Suprapubic skin (tissue), 4 donors: ENCODE measurements at regions not wholly inside any gene's neighbourhood (a gene's known extent, or its start where the extent isn't known, plus 50 kb on each side); places are given as distances from the start of the nearest gene placed in this dataset.
"Not testable (repeated sequence)": the region's sequence is repeated elsewhere in the genome, so short reads cannot be mapped to it uniquely, and the experiment has no call there.

Experiments used
- DNase-seq, 2 donors: peaks; one replicate each; pipeline ENCODE4 v3.0.0-alpha.2; 2019; ENCODE audit warnings: low spot score in 2 of 2
- H3K27ac ChIP-seq: fragments of 200-600 bp; sonication (generic); one replicate; pipeline ENCODE4 v1.5.1; 2019
- H3K27me3 ChIP-seq: fragments of 200-600 bp; sonication (generic); one replicate; pipeline ENCODE4 v1.5.1; 2019
- H3K36me3 ChIP-seq: fragments of 200-600 bp; sonication (generic); one replicate; pipeline ENCODE4 v1.5.1; 2019
- H3K4me1 ChIP-seq: fragments of 200-600 bp; sonication (generic); one replicate; pipeline ENCODE4 v1.5.1; 2019
- H3K4me3 ChIP-seq: fragments of 200-600 bp; sonication (generic); one replicate; pipeline ENCODE4 v1.5.1; 2019; ENCODE audit warnings: mild to moderate bottlenecking
- H3K9me3 ChIP-seq: fragments of 200-600 bp; sonication (generic); one replicate; pipeline ENCODE4 v1.5.1; 2019
- EP300 ChIP-seq: sonication (generic); formaldehyde crosslinking; IDR thresholded peaks from one replicate; pipeline ENCODE4 v1.6.1; 2017; ENCODE audit warnings: antibody characterized with exemption
- POLR2A ChIP-seq, 2 donors: fragments of 450-650 bp; IDR thresholded peaks; one replicate each; pipeline ENCODE4 v1.6.1; 2017; ENCODE audit warnings: antibody characterized with exemption in 2 of 2, mild to moderate bottlenecking in 2 of 2, moderate library complexity in 2 of 2
- POLR2AphosphoS5 ChIP-seq, 3 donors: sonication (generic); formaldehyde crosslinking; IDR thresholded peaks; one replicate each; pipeline ENCODE4 v1.6.1; 2017; ENCODE audit warnings: antibody characterized with exemption in 3 of 3
- WGBS: methylation state at CpG from one replicate; pipeline ENCODE4 v1.1.5; 2018; 5-methylcytosine and 5-hydroxymethylcytosine counted together
- TF ChIP-seq, protein P1 (sequence below), 2 donors: fragments of 200-600 bp in 1 of 2; fragments of 450-650 bp in 1 of 2; sonication (generic) in 1 of 2; IDR thresholded peaks; one replicate each; pipeline ENCODE4 v1.5.1; 2016 to 2019; ENCODE audit warnings: antibody characterized with exemption in 2 of 2, mild to moderate bottlenecking in 1 of 2, moderate library complexity in 1 of 2

DNA sequence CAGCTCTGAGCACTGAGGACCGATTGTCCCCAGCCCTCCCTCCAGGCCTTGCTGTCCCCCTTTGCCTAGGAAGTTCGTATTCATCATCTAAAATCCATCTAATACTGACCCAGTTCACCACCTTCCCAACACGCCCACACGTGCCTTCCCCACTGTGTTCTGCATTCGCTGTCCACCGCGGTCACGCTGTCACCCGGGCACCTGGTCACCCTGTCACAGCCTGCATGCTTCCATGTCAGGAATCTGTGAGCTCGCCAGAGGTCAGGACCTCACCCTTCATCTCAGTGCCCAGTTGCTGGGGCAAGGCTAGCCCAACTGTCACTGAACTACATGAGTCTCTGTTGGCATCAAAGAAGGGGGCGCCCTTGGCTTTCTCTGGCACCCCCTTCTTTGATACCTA is 82.9 kb upstream of the RUFY1 start:
- TF ChIP-seq POLR2A (IDR thresholded peaks at IDR 0.05), result no peak
- TF ChIP-seq EP300, result no peak
- TF ChIP-seq, protein P1, sequence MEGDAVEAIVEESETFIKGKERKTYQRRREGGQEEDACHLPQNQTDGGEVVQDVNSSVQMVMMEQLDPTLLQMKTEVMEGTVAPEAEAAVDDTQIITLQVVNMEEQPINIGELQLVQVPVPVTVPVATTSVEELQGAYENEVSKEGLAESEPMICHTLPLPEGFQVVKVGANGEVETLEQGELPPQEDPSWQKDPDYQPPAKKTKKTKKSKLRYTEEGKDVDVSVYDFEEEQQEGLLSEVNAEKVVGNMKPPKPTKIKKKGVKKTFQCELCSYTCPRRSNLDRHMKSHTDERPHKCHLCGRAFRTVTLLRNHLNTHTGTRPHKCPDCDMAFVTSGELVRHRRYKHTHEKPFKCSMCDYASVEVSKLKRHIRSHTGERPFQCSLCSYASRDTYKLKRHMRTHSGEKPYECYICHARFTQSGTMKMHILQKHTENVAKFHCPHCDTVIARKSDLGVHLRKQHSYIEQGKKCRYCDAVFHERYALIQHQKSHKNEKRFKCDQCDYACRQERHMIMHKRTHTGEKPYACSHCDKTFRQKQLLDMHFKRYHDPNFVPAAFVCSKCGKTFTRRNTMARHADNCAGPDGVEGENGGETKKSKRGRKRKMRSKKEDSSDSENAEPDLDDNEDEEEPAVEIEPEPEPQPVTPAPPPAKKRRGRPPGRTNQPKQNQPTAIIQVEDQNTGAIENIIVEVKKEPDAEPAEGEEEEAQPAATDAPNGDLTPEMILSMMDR (IDR thresholded peaks at IDR 0.05), result no peak
- no peak for TF ChIP-seq POLR2AphosphoS5 (IDR thresholded peaks at IDR 0.05)

DNA sequence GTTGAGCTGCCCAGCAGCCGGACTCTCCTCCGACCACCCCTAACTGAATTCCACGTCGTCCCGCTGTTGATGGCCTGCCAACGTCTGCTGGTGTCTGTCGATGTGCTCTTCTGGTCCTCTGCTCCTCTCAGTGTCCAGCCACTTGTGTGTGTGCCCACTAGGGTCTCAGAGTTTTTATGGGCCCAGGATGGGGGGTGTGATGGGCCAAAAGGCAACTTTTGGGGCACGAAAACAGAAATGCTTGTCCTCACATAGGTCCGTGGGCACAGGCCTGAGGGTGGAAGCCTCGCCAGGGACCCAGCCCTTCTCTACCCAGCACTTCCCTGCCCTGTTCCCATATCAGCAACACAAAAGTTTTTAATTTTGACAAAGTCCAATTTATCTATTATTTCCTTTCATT is 85.7 kb upstream of the RUFY1 start:
- no peaks in the 10 kb centered on the region for H3K9me3 ChIP-seq
- 88% methylated on average over 10 of the region's 10 CpGs for WGBS

More for the DNA sequence above, 82.9 kb upstream of the RUFY1 start:
- no peaks in the 10 kb centered on the region for H3K4me1 ChIP-seq
- no peak overlapping the region for H3K27ac ChIP-seq
- no peaks in the 10 kb centered on the region for H3K27me3 ChIP-seq
- no peak overlapping the region for H3K4me3 ChIP-seq
- DNase-seq, result no peak
- no peaks in the 10 kb centered on the region for H3K9me3 ChIP-seq
- 91% methylated on average over 11 of the region's 11 CpGs for WGBS
- no peaks in the 10 kb centered on the region for H3K36me3 ChIP-seq

DNA sequence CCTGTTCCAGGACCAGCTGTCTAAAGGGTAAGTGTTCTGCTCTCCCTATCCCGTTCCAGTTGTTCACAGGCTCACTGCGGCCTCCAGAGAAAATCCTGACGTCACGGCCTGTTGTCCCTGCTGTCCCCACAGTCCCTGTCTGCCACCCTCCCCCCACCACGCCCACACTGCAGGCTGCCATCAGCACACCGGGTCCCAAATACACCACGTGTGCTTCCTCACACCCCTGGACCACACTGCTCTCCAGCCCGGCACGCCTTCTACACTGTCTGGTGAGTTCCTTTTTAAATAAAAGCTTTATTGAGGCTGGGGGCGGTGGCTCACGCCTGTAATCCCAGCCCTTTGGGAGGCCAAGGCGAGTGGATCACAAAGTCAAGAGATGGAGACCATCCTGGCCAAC is 88.3 kb upstream of the RUFY1 start:
- TF ChIP-seq, protein P1 (IDR thresholded peaks at IDR 0.05), result no peak
- TF ChIP-seq POLR2AphosphoS5 (IDR thresholded peaks at IDR 0.05) (no peak), EP300 (no peak), POLR2A (IDR thresholded peaks at IDR 0.05) (no peak)
- 81% methylated on average over 12 of the region's 12 CpGs for WGBS
- no peak overlapping the region for H3K27ac ChIP-seq

More for the DNA sequence above, 85.7 kb upstream of the RUFY1 start:
- TF ChIP-seq POLR2A (IDR thresholded peaks at IDR 0.05), result no peak
- no peak for TF ChIP-seq EP300
- TF ChIP-seq POLR2AphosphoS5 (IDR thresholded peaks at IDR 0.05), result no peak
- TF ChIP-seq, protein P1 (IDR thresholded peaks at IDR 0.05), result no peak
- no peaks in the 10 kb centered on the region for H3K36me3 ChIP-seq
- H3K27ac ChIP-seq, result no peak overlapping the region
- no peaks in the 10 kb centered on the region for H3K27me3 ChIP-seq
- no peak overlapping the region for H3K4me3 ChIP-seq
- H3K4me1 ChIP-seq, result no peaks in the 10 kb centered on the region
- DNase-seq, result no peak

DNA sequence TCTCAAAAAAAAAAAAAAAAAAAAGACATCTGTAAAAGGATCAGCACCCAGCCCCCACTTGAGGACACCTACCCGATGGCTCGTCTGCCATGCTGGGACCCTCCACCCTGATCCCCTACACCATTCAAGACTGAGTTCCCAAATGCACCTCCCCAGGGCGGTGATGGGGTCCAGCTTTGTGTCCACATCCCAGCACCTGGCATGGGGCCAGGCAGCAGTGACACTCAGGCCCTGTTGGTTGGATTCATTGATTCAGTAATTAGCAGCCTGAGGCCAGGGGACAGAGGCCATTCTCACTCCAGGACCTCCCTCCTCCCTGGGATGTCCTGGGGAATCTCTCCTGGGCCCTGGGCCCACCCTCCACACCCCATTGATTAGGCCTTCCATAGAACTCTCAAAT is 88.8 kb upstream of the RUFY1 start:
- H3K27ac ChIP-seq, result no peak overlapping the region
- H3K36me3 ChIP-seq, result no peaks in the 10 kb centered on the region
- 59% methylated on average over 3 of the region's 3 CpGs for WGBS
- H3K4me1 ChIP-seq, result no peaks in the 10 kb centered on the region
- H3K9me3 ChIP-seq, result no peaks in the 10 kb centered on the region
- H3K4me3 ChIP-seq, result no peak overlapping the region
- TF ChIP-seq, protein P1 (IDR thresholded peaks at IDR 0.05), result no peak
- TF ChIP-seq POLR2AphosphoS5 (IDR thresholded peaks at IDR 0.05), result no peak
- TF ChIP-seq EP300, result no peak
- no peak for TF ChIP-seq POLR2A (IDR thresholded peaks at IDR 0.05)
- DNase-seq, result no peak
- H3K27me3 ChIP-seq, result no peaks in the 10 kb centered on the region

More for the DNA sequence above, 88.3 kb upstream of the RUFY1 start:
- Histone ChIP-seq H3K4me3 (no peak overlapping the region), H3K9me3 (no peaks in the 10 kb centered on the region), H3K36me3 (no peaks in the 10 kb centered on the region), H3K4me1 (no peaks in the 10 kb centered on the region), H3K27me3 (no peaks in the 10 kb centered on the region)
- DNase-seq, result no peak

DNA sequence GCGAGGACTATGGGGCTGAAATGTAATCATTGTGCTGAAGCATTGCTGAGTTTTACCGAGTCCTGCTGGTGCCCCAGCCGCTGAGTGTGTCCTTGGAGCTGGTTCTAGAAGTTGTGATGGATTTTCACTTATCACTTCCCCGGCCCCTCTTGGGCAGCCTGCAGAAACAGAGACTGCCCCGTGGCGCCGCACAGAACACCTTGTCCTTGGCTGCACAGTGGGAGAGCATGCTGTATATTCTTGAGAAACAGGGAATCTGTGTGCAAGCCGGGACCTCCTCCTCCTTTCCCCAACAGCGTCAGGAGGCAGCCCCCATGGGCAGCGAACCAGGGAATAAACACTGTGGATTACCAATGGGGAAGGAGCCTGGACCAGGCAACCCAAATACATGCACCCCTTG is 90.6 kb upstream of the RUFY1 start:
- no peak overlapping the region for H3K27ac ChIP-seq
- no peaks in the 10 kb centered on the region for H3K4me1 ChIP-seq
- no peak for DNase-seq
- 81% methylated on average over 10 of the region's 10 CpGs for WGBS
- no peaks in the 10 kb centered on the region for H3K36me3 ChIP-seq
- no peaks in the 10 kb centered on the region for H3K27me3 ChIP-seq
- H3K4me3 ChIP-seq, result no peak overlapping the region
- H3K9me3 ChIP-seq, result no peaks in the 10 kb centered on the region
- no peak for TF ChIP-seq EP300
- TF ChIP-seq POLR2A (IDR thresholded peaks at IDR 0.05), result no peak

DNA sequence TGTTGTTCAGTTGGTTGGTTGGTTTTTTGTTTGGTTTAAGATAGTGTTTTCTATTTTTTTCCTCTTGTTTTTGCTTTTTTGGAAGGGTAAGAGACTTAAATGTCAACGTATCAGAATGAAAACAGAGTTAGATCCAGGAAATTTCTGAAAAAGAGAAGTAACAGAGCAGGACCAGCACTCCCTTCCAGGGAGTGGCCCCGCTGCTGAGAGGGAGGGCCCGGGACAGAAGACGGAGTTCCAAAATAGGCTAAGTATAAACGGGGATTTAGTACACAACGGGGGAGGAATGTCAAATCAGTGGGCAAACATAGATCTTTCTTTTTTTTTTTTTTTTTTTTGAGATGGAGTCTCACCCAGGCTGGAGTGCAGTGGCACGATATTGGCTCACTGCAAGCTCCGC is 92.7 kb upstream of the RUFY1 start:
- TF ChIP-seq EP300 (no peak), POLR2A (IDR thresholded peaks at IDR 0.05) (no peak), POLR2AphosphoS5 (IDR thresholded peaks at IDR 0.05) (no peak)
- TF ChIP-seq, protein P1 (IDR thresholded peaks at IDR 0.05), result no peak
- Histone ChIP-seq H3K4me1 (no peaks in the 10 kb centered on the region), H3K27me3 (no peaks in the 10 kb centered on the region), H3K27ac (no peak overlapping the region), H3K4me3 (no peak overlapping the region), H3K9me3 (no peaks in the 10 kb centered on the region), H3K36me3 (no peaks in the 10 kb centered on the region)
- WGBS, result 61% methylated on average over 8 of the region's 8 CpGs
- DNase-seq, result no peak

DNA sequence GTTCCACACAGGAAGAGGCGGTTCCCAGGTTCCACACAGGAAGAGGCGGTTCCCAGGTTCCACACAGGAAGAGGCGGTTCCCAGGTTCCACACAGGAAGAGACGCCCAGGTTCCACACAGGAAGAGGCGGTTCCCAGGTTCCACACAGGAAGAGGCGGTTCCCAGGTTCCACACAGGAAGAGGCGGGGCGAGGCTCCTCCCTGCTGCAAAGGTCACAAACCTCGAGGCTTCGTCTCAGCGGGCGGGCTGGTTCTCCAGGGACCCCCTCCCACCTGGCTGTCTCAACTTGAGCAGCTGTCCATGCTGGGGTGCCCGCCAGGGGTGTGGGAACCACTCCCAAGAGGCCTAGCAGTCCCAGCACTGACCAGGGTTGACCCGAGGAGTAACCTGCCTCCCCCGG is 94.3 kb upstream of the RUFY1 start:
- not testable (repeated sequence) for H3K27me3 ChIP-seq, H3K4me3 ChIP-seq, DNase-seq, H3K4me1 ChIP-seq, H3K36me3 ChIP-seq, H3K27ac ChIP-seq, H3K9me3 ChIP-seq
- 97% methylated on average over 3 of the region's 15 CpGs for WGBS
